H1 (cell line): ENCODE measurements at regions not wholly inside any gene's neighbourhood (a gene's known extent, or its start where the extent isn't known, plus 50 kb on each side); places are given as distances from the start of the nearest gene placed in this dataset.

Source experiments
- CTCF ChIA-PET: fragments of 300-600 bp; sonication (Branson Sonifier 250); formaldehyde crosslinking; loops from one replicate; lab custom pipeline; 2021; ENCODE audit not compliant: partially characterized antibody; lab: Charles Lee
- POLR2A ChIA-PET: fragments of 300-600 bp; sonication (Branson Sonifier 250); formaldehyde crosslinking; loops from one replicate; lab custom pipeline; 2021; ENCODE audit warnings: inconsistent platforms; ENCODE audit not compliant: partially characterized antibody; lab: Charles Lee
- DNase-seq, 2 experiments: peaks; one replicate each; pipeline versions ENCODE4 v3.0.0 to v3.0.0-alpha.2; 2010 to 2022; ENCODE audit warnings: low spot score in 2 of 2, low read depth in 1 of 2, mixed read lengths in 1 of 2
- FAIRE-seq: peaks from 2 replicates; lab custom pipeline; 2011; peaks lifted over from hg19 to GRCh38; lab: Jason Lieb, UNC
- H2AFZ ChIP-seq: 2 replicates; pipeline ENCODE4 v1.8.1; 2012; ENCODE audit warnings: low read length, inconsistent platforms
- H2AK5ac ChIP-seq: 2 replicates; pipeline ENCODE4 v1.6.1; 2013; ENCODE audit warnings: low read depth, low read length
- H2BK120ac ChIP-seq: replicated peaks from 2 replicates; pipeline ENCODE3; 2013; ENCODE audit warnings: low read depth, low read length, inconsistent platforms
- H2BK12ac ChIP-seq: 2 replicates; pipeline ENCODE4 v1.6.1; 2013; ENCODE audit warnings: low read depth, low read length
- H2BK15ac ChIP-seq: 2 replicates; pipeline ENCODE4 v1.6.1; 2013; ENCODE audit warnings: low read length
- H2BK20ac ChIP-seq: 2 replicates; pipeline ENCODE4 v1.6.1; 2013; ENCODE audit warnings: low read length
- H2BK5ac ChIP-seq: 2 replicates; pipeline ENCODE4 v1.6.1; 2013; ENCODE audit warnings: low read depth, low read length
- H3K14ac ChIP-seq: 2 replicates; pipeline ENCODE4 v1.6.1; 2013; ENCODE audit warnings: inconsistent platforms; ENCODE audit not compliant: insufficient read length
- H3K18ac ChIP-seq: 2 replicates; pipeline ENCODE4 v1.6.1; 2013; ENCODE audit warnings: low read length; ENCODE audit errors: extremely low read depth
- H3K23ac ChIP-seq: 2 replicates; pipeline ENCODE4 v1.6.1; 2013; ENCODE audit warnings: inconsistent platforms; ENCODE audit not compliant: insufficient read length
- H3K23me2 ChIP-seq: 2 replicates; pipeline ENCODE4 v1.6.1; 2013; ENCODE audit warnings: low read depth, low read length
- H3K27ac ChIP-seq: 2 replicates; pipeline ENCODE4 v1.6.1; 2011; ENCODE audit warnings: low read depth, low read length, inconsistent platforms
- H3K27me3 ChIP-seq, 4 experiments: replicated peaks in 1 of 4; 1 replicate in 1 of 4; 2 replicates in 3 of 4; pipeline versions ENCODE4 v1.6.1 to v1.8.1; 2011 to 2013; ENCODE audit warnings: low read length in 3 of 4, mild to moderate bottlenecking in 3 of 4, inconsistent platforms in 2 of 4, mixed read lengths in 2 of 4, moderate library complexity in 1 of 4; ENCODE audit not compliant: control insufficient read depth in 3 of 4, insufficient read depth in 3 of 4; ENCODE audit errors: extremely low read depth in 1 of 4
- H3K36me3 ChIP-seq, 4 experiments: 2 replicates each; pipeline versions ENCODE4 v1.6.1 to v1.8.1; 2011 to 2013; ENCODE audit warnings: mild to moderate bottlenecking in 4 of 4, low read length in 3 of 4, moderate library complexity in 2 of 4, control low read depth in 1 of 4, inconsistent platforms in 1 of 4; ENCODE audit not compliant: insufficient read depth in 4 of 4, control insufficient read depth in 2 of 4
- H3K4ac ChIP-seq: replicated peaks from 2 replicates; pipeline ENCODE3; 2013; ENCODE audit warnings: low read length, low read depth, mixed read lengths, inconsistent platforms; ENCODE audit not compliant: insufficient read length
- H3K4me1 ChIP-seq, 4 experiments: replicated peaks in 1 of 4; 1 replicate in 1 of 4; 2 replicates in 3 of 4; pipeline versions ENCODE4 v1.6.1 to v1.8.1; 2011 to 2013; ENCODE audit warnings: low read length in 3 of 4, inconsistent platforms in 2 of 4, mixed read lengths in 1 of 4; ENCODE audit not compliant: insufficient read depth in 4 of 4, control insufficient read depth in 3 of 4
- H3K4me2 ChIP-seq, 2 experiments: 2 replicates each; pipeline versions ENCODE4 v1.6.1 to v1.8.1; 2011 to 2013; ENCODE audit warnings: low read depth in 2 of 2, low read length in 2 of 2, control low read depth in 1 of 2, inconsistent platforms in 1 of 2, mild to moderate bottlenecking in 1 of 2; ENCODE audit not compliant: insufficient read depth in 1 of 2
- H3K4me3 ChIP-seq, 4 experiments: fragments of 200-600, 300-600 bp in 1 of 4; sonication (generic), shearing (Covaris generic), sonication (Bioruptor Twin) in 1 of 4; 2 replicates each; pipeline versions ENCODE4 v1.5.1 to v1.8.1; 2011 to 2016; ENCODE audit warnings: low read length in 4 of 4, low read depth in 3 of 4, control low read depth in 2 of 4, inconsistent platforms in 2 of 4, mild to moderate bottlenecking in 2 of 4, mixed read lengths in 1 of 4, moderate library complexity in 1 of 4; ENCODE audit not compliant: insufficient read depth in 2 of 4; ENCODE audit errors: extremely low read depth in 1 of 4
- H3K56ac ChIP-seq: replicated peaks from 2 replicates; pipeline ENCODE3; 2013; ENCODE audit warnings: low read depth, mild to moderate bottlenecking, mixed read lengths, low read length, inconsistent platforms; ENCODE audit not compliant: insufficient read length
- H3K79me1 ChIP-seq: 2 replicates; pipeline ENCODE4 v1.6.1; 2013; ENCODE audit warnings: low read depth, low read length, control low read depth
- H3K79me2 ChIP-seq, 2 experiments: 2 replicates each; pipeline versions ENCODE4 v1.6.1 to v1.8.1; 2012 to 2013; ENCODE audit warnings: low read length in 2 of 2, mild to moderate bottlenecking in 2 of 2, inconsistent platforms in 1 of 2; ENCODE audit not compliant: insufficient read depth in 2 of 2, control insufficient read depth in 1 of 2
- H3K9ac ChIP-seq, 4 experiments: replicated peaks in 1 of 4; 1 replicate in 1 of 4; 2 replicates in 3 of 4; pipeline versions ENCODE4 v1.6.1 to v1.8.1; 2011 to 2013; ENCODE audit warnings: low read depth in 3 of 4, low read length in 3 of 4, control low read depth in 2 of 4, mild to moderate bottlenecking in 2 of 4, moderate library complexity in 2 of 4, inconsistent platforms in 1 of 4; ENCODE audit errors: extremely low read depth in 1 of 4
- H3K9me3 ChIP-seq, 2 experiments: 2 replicates each; pipeline versions ENCODE4 v1.6.1 to v1.8.1; 2012 to 2013; ENCODE audit warnings: mild to moderate bottlenecking in 2 of 2, moderate library complexity in 2 of 2, control low read depth in 1 of 2, inconsistent platforms in 1 of 2, low read depth in 1 of 2, low read length in 1 of 2, mixed read lengths in 1 of 2; ENCODE audit not compliant: insufficient read depth in 2 of 2
- H4K20me1 ChIP-seq, 2 experiments: replicated peaks in 1 of 2; 2 replicates each; pipeline versions ENCODE3 to v1.8.1; 2011 to 2013; ENCODE audit warnings: inconsistent platforms in 2 of 2, low read length in 2 of 2, mild to moderate bottlenecking in 1 of 2; ENCODE audit not compliant: insufficient read depth in 2 of 2, control insufficient read depth in 1 of 2
- H4K5ac ChIP-seq: 2 replicates; pipeline ENCODE4 v1.6.1; 2013; ENCODE audit warnings: low read length, low read depth, mixed read lengths, inconsistent platforms; ENCODE audit not compliant: insufficient read length
- H4K8ac ChIP-seq: 2 replicates; pipeline ENCODE4 v1.8.0; 2013; ENCODE audit warnings: mild to moderate bottlenecking, moderate library complexity, low read length, inconsistent platforms; ENCODE audit not compliant: insufficient read depth; ENCODE audit errors: extremely low read depth
- H4K91ac ChIP-seq: replicated peaks from 2 replicates; pipeline ENCODE3; 2013; ENCODE audit warnings: low read length, mixed read lengths, inconsistent platforms; ENCODE audit not compliant: insufficient read length
- GTF2F1 ChIP-seq: IDR thresholded peaks from 2 replicates; pipeline ENCODE4 v1.6.1; 2012; ENCODE audit warnings: low read depth, low read length, improper control_type of control experiment, borderline replicate concordance
- NRF1 ChIP-seq: IDR thresholded peaks from 2 replicates; pipeline ENCODE4 v1.6.1; 2011; ENCODE audit warnings: mild to moderate bottlenecking, low read depth, low read length, improper control_type of control experiment
- RNF2 ChIP-seq: fragments of 200-900, 300-1000 bp; sonication (generic); IDR thresholded peaks from 2 replicates; pipeline ENCODE4 v1.7.1; 2016; ENCODE audit warnings: borderline replicate concordance, low read depth, mild to moderate bottlenecking, antibody characterized with exemption, low read length; ENCODE audit not compliant: poor library complexity, severe bottlenecking; ENCODE audit errors: missing control alignments
- TEAD4 ChIP-seq: IDR thresholded peaks from 2 replicates; pipeline ENCODE4 v1.6.1; 2012; ENCODE audit warnings: low read depth, low read length, inconsistent platforms, mixed read lengths
- WGBS, 2 experiments: shearing (Covaris generic) in 1 of 2; methylation state at CpG; one replicate each; pipeline versions ENCODE4 v1.1.6 to v1.1.7; 2013 to 2015; ENCODE audit warnings: low lambda C conversion rate in 2 of 2, mixed read lengths in 2 of 2, inconsistent platforms in 1 of 2, low coverage in 1 of 2, missing lambda C conversion rate in 1 of 2; ENCODE audit not compliant: insufficient replicate concordance in 2 of 2, insufficient coverage in 1 of 2, insufficient read length in 1 of 2; ENCODE audit errors: extremely low coverage in 1 of 2, missing lambda C conversion rate in 1 of 2; 5-methylcytosine and 5-hydroxymethylcytosine counted together
- TF ChIP-seq, protein P1 (sequence below): IDR thresholded peaks from 2 replicates; pipeline ENCODE4 v1.6.1; 2011; ENCODE audit warnings: low read length, improper control_type of control experiment
- TF ChIP-seq, protein P2 (sequence below), 3 experiments: IDR thresholded peaks; 1 replicate in 2 of 3; 2 replicates in 1 of 3; pipeline versions ENCODE4 v1.5.1 to v1.6.1; 2011; ENCODE audit warnings: low read length in 3 of 3, mild to moderate bottlenecking in 3 of 3, inconsistent platforms in 2 of 3, low read depth in 1 of 3, moderate library complexity in 1 of 3; ENCODE audit not compliant: insufficient read depth in 1 of 3; ENCODE audit errors: control extremely low read depth in 1 of 3

DNA sequence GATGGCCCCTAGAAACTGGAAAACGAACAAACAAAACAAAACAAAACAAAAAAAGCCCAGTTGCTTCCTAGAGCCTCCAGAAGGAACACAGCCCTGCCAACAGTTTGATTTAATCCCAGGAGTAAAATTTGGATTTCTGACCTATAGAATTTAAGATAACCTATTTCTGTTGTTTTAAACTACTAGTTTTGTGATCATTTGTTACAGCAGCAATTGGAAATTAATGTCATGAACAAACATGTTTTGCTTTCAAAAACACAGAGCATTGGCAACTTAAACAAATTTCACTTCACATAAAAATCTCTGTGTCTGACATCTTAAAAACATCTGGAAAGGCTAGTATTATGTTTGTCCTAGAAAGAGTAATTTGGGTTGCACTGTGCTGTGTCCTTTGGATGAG lies 437.3 kb downstream of the METTL15 start:
- H3K36me3 ChIP-seq = no peaks in the 10 kb centered on the region; a peak in 1 of 8 replicates
- no peak overlapping the region for H2AK5ac ChIP-seq
- H4K8ac ChIP-seq = no peak overlapping the region
- H3K9ac ChIP-seq = no peak overlapping the region
- H3K4me1 ChIP-seq = no peaks in the 10 kb centered on the region; a peak in 1 of 7 replicates
- H2BK15ac ChIP-seq = no peak overlapping the region
- ChIA-PET POLR2A (no interaction called here), CTCF (interaction anchor here (1.4 kb wide), 1 partner anchor 12 kb away, joined by 3 read pairs; no protein-coding TSS in a partner anchor)
- no peaks in the 10 kb centered on the region for H3K79me1 ChIP-seq
- no peaks in the 10 kb centered on the region for H3K79me2 ChIP-seq
- no peak overlapping the region for H3K18ac ChIP-seq
- no peak overlapping the region for H3K23ac ChIP-seq
- no peak overlapping the region for H4K91ac ChIP-seq
- H3K4me2 ChIP-seq = no peak overlapping the region
- no peak overlapping the region for H4K5ac ChIP-seq
- H2AFZ ChIP-seq = no peak overlapping the region
- no peaks in the 10 kb centered on the region for H3K9me3 ChIP-seq
- H2BK120ac ChIP-seq = no peak overlapping the region
- no peak overlapping the region for H2BK12ac ChIP-seq
- no peaks in the 10 kb centered on the region for H3K23me2 ChIP-seq
- H3K4ac ChIP-seq = no peak overlapping the region
- H3K4me3 ChIP-seq = no peak overlapping the region
- H3K14ac ChIP-seq = no peak overlapping the region
- no peak overlapping the region for H3K27ac ChIP-seq
- DNase-seq (no peak), FAIRE-seq (no peak)
- H4K20me1 ChIP-seq = no peaks in the 10 kb centered on the region
- H3K56ac ChIP-seq = no peak overlapping the region
- TF ChIP-seq TEAD4 (no peak), RNF2 (no peak), NRF1 (no peak), GTF2F1 (no peak)
- TF ChIP-seq, protein P1, sequence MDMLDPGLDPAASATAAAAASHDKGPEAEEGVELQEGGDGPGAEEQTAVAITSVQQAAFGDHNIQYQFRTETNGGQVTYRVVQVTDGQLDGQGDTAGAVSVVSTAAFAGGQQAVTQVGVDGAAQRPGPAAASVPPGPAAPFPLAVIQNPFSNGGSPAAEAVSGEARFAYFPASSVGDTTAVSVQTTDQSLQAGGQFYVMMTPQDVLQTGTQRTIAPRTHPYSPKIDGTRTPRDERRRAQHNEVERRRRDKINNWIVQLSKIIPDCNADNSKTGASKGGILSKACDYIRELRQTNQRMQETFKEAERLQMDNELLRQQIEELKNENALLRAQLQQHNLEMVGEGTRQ = no peak
- TF ChIP-seq, protein P2, sequence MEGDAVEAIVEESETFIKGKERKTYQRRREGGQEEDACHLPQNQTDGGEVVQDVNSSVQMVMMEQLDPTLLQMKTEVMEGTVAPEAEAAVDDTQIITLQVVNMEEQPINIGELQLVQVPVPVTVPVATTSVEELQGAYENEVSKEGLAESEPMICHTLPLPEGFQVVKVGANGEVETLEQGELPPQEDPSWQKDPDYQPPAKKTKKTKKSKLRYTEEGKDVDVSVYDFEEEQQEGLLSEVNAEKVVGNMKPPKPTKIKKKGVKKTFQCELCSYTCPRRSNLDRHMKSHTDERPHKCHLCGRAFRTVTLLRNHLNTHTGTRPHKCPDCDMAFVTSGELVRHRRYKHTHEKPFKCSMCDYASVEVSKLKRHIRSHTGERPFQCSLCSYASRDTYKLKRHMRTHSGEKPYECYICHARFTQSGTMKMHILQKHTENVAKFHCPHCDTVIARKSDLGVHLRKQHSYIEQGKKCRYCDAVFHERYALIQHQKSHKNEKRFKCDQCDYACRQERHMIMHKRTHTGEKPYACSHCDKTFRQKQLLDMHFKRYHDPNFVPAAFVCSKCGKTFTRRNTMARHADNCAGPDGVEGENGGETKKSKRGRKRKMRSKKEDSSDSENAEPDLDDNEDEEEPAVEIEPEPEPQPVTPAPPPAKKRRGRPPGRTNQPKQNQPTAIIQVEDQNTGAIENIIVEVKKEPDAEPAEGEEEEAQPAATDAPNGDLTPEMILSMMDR (IDR thresholded peaks at IDR 0.05; ENCODE audit: control extremely low read depth in 1 of 3, insufficient read depth in 1 of 3, low read depth in 1 of 3, low read length in 3 of 3) = no peak
- no peak overlapping the region for H2BK20ac ChIP-seq
- no peak overlapping the region for H2BK5ac ChIP-seq
- WGBS, 2 experiments = 89% methylated on average over 1 of the region's 1 CpG; no CpG with 5 or more reads in 1 of the 2 experiments
- H3K27me3 ChIP-seq = no peaks in the 10 kb centered on the region
